NCI-H1048 (cell line): ENCODE measurements at regions not wholly inside any gene's neighbourhood (a gene's known extent, or its start where the extent isn't known, plus 50 kb on each side); places are given as distances from the start of the nearest gene placed in this dataset.
"Not testable (repeated sequence)": the region's sequence is repeated elsewhere in the genome, so short reads cannot be mapped to it uniquely, and the experiment has no call there.

Experiments
- DNase-seq: peaks from one replicate; lab custom pipeline; 2025; lab: John Stamatoyannopoulos, UW

GRCh38 chr6:97917369-97917768, 634.4 kb upstream of the MMS22L start:
- DNase-seq = no peak

DNA sequence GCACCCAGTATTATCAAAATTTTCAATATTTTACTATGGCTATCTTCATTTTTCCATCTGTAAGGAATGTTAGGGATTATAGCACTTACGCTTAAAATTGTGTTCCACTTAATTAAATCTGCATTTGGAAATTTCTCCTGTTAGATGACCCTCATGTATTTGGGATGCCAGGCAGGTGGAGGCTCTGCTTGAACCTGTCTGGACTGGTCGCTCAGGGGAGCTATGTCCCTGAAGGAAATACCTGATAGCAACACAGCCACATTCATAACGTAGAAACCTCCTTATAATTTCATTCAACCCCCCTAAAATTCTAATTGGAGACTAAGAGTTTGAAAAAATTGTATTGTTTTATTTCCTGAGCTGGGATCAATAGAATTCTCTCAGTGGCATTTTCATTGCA, 636.0 kb upstream of the MMS22L start:
- DNase-seq = no peak

- no peak for DNase-seq
Observed at GRCh38 chr6:97919631-97920030, 636.6 kb upstream of the MMS22L start.

- no peak for DNase-seq
Observed at GRCh38 chr6:97923249-97923648, 640.2 kb upstream of the MMS22L start.

GRCh38 chr6:97925504-97925903, 642.5 kb upstream of the MMS22L start:
- DNase-seq = no peak

- no peak for DNase-seq
Observed at GRCh38 chr6:97939440-97940168, 656.6 kb upstream of the MMS22L start.

GRCh38 chr6:97947841-97948240, 664.8 kb upstream of the MMS22L start:
- DNase-seq = no peak

GRCh38 chr6:97958134-97958533, 675.1 kb upstream of the MMS22L start:
- DNase-seq = no peak

GRCh38 chr6:97963193-97963592, 680.2 kb upstream of the MMS22L start:
- no peak for DNase-seq

GRCh38 chr6:97969065-97969464, 686.0 kb upstream of the MMS22L start:
- no peak for DNase-seq

GRCh38 chr6:97977084-97977483, 694.1 kb upstream of the MMS22L start:
- DNase-seq = no peak

DNA sequence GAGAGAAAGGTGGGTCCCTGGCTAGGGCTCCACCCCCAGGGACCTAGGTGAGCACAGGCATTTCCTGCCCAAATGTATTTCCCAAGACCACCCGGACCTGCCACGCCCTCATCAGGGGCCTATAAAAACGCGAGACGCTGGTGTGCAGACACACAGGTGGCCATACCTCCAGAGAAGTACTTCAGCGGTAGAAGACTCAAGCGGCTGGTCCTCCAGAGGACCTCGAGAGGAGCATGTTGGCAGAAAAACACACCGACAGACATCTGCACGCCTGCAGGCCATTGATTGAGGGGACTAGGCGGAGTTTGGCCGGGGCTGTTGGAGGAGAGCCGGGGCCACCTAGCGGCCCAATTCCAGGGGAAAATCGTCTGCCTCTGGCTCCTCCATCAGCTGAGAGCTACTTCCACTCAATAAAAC, 695.8 kb upstream of the MMS22L start:
- DNase-seq = no peak

DNA sequence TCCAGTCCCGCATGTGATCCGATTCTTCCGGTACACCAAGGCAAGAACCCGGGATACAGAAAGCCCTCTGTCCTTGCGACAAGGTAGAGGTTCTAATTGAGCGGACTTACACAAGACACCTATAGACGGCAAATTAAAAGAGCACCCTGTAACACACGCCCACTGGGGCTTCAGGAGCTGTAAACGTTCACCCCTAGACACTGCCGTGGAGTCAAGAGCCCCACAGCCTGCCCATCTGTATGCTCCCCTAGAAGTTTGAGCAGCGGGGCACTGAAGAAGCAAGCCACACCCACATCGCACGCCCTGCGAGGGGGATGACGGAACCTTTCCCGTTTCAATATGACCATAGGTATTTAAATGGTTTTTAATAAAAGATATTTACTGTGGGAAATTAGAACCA, 696.3 kb upstream of the MMS22L start:
- DNase-seq = not testable (repeated sequence)

DNA sequence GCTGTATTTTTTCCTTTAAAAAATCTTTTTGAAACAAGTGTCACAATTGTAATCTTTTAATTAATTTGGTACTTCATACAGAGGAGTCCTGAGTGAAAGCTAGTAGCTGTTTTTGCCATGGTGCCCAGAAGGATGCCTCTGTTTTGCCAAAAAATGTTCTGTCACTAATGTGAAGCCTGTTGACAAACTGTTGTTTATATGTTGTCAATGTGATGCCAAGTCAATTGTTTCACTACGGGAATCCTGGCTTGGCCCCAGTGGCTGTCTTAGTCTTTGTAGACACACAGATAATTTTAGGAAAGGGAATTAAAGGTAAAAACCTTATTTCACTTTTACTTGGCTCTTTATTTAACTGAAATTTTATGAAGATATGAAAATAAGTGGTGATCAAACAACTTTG, 706.4 kb upstream of the MMS22L start:
- no peak for DNase-seq

DNA sequence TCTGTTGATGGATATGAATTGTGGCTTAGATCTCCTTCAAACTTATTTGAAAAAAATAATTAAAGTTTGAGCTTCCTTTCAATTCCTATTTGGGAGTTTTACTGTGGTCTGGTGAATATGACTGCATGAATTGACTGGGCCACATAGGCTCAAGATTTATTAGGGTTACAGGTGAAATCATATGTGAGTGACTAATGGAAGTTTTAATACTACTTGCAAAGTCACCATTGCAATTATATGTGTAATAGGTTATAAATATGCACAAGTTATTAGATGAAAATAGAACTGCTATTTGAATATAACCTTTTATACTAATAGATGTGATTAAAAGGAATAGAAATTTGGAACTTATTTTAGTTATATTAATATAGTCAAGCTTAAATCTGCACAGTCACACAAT, 712.1 kb upstream of the MMS22L start:
- DNase-seq = no peak

DNA sequence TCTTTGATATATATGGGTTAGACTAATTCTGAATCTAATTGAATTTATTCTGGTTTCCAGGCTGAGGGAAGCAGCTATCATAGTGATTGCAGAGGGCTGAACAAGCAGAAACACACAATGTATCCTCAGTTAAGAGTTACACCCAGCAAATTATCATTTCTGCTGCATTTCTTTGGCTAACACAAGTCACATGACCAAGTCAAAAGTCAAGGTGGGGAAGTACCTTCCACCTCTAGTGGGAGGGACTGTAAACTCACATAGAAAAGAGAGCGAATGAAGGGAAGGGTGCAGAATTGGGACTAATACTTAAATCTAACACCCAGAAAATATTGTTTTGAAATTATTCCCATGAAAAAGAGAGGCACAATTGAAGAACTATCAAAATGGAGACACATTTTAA, 719.7 kb upstream of the MMS22L start:
- no peak for DNase-seq

DNA sequence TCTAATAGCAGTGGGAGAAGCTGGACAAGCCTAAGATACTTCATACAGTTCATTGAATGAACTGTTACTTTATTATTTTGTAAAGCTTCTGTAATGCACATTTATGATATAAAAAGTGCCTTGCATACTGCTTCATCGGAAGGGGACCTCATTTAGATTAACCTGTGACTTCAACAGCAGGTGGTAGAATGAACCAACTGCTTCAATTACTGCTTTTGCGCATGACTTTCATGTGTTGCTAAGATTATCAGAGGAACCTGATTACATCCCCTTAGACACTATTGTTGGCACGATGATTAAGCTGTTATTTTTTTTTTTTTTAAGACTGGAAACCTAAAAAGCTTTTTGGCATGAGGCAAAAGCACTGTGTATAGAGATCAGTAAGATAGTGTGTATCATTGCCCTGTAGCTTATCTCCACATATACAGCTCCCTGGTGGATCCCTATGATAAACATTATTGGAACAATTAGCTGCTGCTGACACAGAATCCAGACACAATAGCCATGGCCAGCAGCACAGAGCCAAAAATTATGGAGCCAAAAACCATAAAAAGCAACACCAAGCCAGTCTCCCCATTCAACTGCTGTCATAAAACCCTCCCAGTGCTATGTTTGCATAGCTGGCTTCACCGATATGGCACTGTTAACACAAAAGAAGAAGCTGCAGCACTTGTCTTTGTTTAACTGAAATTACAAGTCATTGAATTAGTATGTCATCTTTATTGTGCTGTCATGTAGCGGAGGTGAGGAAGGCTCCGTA, 731.6 kb upstream of the MMS22L start:
- DNase-seq = no peak

GRCh38 chr6:98016565-98016964, 733.5 kb upstream of the MMS22L start:
- no peak for DNase-seq

- no peak for DNase-seq
Observed at GRCh38 chr6:98020222-98020621, 737.2 kb upstream of the MMS22L start.

DNA sequence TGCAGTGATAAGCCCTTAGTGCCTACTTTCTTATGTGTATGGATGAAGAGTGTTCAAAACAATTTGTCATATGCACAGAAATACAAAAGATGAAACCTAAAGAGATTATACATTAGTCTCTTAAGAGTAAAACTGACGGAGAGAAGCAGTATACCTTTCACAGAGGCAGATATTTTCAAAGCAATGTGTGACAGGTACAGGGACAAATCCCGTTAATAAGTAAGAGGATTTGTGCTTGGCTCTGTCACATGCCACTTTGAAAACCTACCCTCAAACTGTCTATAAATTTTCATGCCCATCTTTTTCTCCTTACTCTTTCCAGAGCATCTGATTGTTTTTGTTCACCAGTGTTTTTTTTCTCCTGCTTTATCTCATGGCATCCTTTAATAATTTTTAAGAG, 741.3 kb upstream of the MMS22L start:
- DNase-seq = no peak

- no peak for DNase-seq
Observed at GRCh38 chr6:98027898-98028297, 744.9 kb upstream of the MMS22L start.

DNA sequence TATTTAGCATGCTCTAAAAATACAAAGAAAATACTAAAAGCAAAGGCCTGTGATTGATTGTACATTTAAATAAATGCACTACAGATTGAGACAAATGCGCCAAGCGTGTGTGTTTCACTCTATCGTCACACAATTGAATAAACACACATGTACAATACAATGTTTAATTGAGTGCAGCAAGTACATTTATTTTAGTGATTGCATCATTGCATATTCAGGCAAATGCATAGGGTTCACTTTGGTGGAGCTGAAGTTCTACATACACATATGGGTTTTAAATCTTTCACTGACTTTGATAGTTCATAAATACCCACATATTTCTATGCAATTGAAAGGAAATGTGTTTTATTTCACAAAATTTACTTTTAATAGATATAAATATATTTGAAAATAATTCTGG, 750.6 kb upstream of the MMS22L start:
- DNase-seq = no peak

DNA sequence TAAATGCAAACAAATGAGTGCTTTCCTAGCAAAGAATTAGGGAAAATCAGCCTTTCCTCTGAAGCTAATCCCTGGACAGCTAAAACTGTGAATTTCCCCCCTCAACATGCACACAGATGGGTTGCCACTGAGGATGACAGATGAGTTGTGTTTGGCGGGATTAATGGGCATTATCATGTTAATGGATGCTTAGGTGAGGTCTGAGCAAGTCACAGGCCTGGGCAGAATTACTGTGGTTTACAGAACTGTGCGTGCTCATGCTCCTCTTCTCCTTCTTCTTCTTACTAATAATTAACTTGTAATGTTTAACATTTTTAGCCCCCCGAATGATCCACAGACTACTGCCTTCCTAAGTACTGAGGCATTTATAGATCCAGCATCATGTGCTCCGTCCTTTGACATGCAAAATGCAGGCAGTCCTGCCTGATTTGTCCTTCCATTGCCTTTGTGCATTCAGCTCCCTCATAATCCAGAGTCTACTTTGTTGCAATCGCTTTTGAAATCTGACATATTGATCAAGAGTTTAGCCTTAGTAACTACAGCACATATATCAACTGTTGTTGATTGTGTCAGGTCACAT, 753.4 kb upstream of the MMS22L start:
- no peak for DNase-seq
